Astrocyte (in vitro differentiated cells and primary cell): ENCODE measurements at regions not wholly inside any gene's neighbourhood (a gene's known extent, or its start where the extent isn't known, plus 50 kb on each side); places are given as distances from the start of the nearest gene placed in this dataset.

Experiments used
- DNase-seq: peaks from one replicate; pipeline ENCODE4 v3.0.0-alpha.2; 2010; ENCODE audit warnings: low read depth
- FAIRE-seq: peaks from 2 replicates; lab custom pipeline; 2011; peaks lifted over from hg19 to GRCh38; lab: Jason Lieb, UNC
- H2AFZ ChIP-seq: 2 replicates; pipeline ENCODE4 v1.6.0; 2012; ENCODE audit warnings: low read depth, low read length, inconsistent platforms
- H3K27ac ChIP-seq: 2 replicates; pipeline ENCODE4 v1.5.1; 2011; ENCODE audit warnings: low read depth, low read length, inconsistent platforms
- H3K27me3 ChIP-seq: 2 replicates; pipeline ENCODE4 v1.6.0; 2011; ENCODE audit warnings: low read length, inconsistent platforms; ENCODE audit not compliant: insufficient read depth
- H3K36me3 ChIP-seq: 2 replicates; pipeline ENCODE4 v1.5.1; 2011; ENCODE audit warnings: low read length, inconsistent platforms; ENCODE audit not compliant: insufficient read depth
- H3K4me1 ChIP-seq: 2 replicates; pipeline ENCODE4 v1.5.1; 2011; ENCODE audit warnings: low read length, inconsistent platforms; ENCODE audit not compliant: insufficient read depth
- H3K4me2 ChIP-seq: 2 replicates; pipeline ENCODE4 v1.6.0; 2012; ENCODE audit warnings: low read length, inconsistent platforms
- H3K4me3 ChIP-seq: 2 replicates; pipeline ENCODE4 v1.5.1; 2011; ENCODE audit warnings: low read depth, mild to moderate bottlenecking, low read length, inconsistent platforms; ENCODE audit not compliant: insufficient read depth
- H3K79me2 ChIP-seq: 2 replicates; pipeline ENCODE4 v1.6.0; 2012; ENCODE audit warnings: mild to moderate bottlenecking, low read length, inconsistent platforms; ENCODE audit not compliant: insufficient read depth
- H3K9ac ChIP-seq: 2 replicates; pipeline ENCODE4 v1.6.0; 2012; ENCODE audit warnings: mild to moderate bottlenecking, low read length, inconsistent platforms
- H3K9me3 ChIP-seq: 2 replicates; pipeline ENCODE4 v1.5.1; 2012; ENCODE audit warnings: low read depth, mild to moderate bottlenecking, low read length, inconsistent platforms; ENCODE audit not compliant: insufficient read depth
- H4K20me1 ChIP-seq: 2 replicates; pipeline ENCODE4 v1.6.0; 2012; ENCODE audit warnings: low read length, inconsistent platforms; ENCODE audit not compliant: insufficient read depth
- H3K27ac Mint-ChIP-seq: one replicate; pipeline ENCODE4 v1.8.0; 2021; ENCODE audit warnings: mild to moderate bottlenecking, mixed read lengths; ENCODE audit not compliant: unreplicated experiment
- H3K27me3 Mint-ChIP-seq: one replicate; pipeline ENCODE4 v1.8.0; 2021; ENCODE audit warnings: low read depth, mixed read lengths; ENCODE audit not compliant: unreplicated experiment
- H3K36me3 Mint-ChIP-seq: one replicate; pipeline ENCODE4 v1.8.0; 2021; ENCODE audit warnings: low read depth, mixed read lengths; ENCODE audit not compliant: unreplicated experiment
- H3K4me1 Mint-ChIP-seq: one replicate; pipeline ENCODE4 v1.8.0; 2021; ENCODE audit warnings: low read depth, mixed read lengths; ENCODE audit not compliant: unreplicated experiment
- H3K4me3 Mint-ChIP-seq: one replicate; pipeline ENCODE4 v1.8.0; 2021; ENCODE audit warnings: mild to moderate bottlenecking, moderate library complexity, mixed read lengths; ENCODE audit not compliant: unreplicated experiment
- H3K9me3 Mint-ChIP-seq: one replicate; pipeline ENCODE4 v1.8.0; 2021; ENCODE audit warnings: mild to moderate bottlenecking, mixed read lengths; ENCODE audit not compliant: unreplicated experiment
- EZH2 ChIP-seq: IDR thresholded peaks from 2 replicates; pipeline ENCODE4 v1.6.1; 2012; ENCODE audit warnings: mild to moderate bottlenecking, low read length, inconsistent platforms; ENCODE audit not compliant: insufficient read depth
- TF ChIP-seq, protein P1 (sequence below): IDR thresholded peaks from 2 replicates; pipeline ENCODE4 v1.5.1; 2011; ENCODE audit warnings: low read depth, mild to moderate bottlenecking, inconsistent platforms, low read length, moderate library complexity; ENCODE audit not compliant: insufficient read depth

DNA sequence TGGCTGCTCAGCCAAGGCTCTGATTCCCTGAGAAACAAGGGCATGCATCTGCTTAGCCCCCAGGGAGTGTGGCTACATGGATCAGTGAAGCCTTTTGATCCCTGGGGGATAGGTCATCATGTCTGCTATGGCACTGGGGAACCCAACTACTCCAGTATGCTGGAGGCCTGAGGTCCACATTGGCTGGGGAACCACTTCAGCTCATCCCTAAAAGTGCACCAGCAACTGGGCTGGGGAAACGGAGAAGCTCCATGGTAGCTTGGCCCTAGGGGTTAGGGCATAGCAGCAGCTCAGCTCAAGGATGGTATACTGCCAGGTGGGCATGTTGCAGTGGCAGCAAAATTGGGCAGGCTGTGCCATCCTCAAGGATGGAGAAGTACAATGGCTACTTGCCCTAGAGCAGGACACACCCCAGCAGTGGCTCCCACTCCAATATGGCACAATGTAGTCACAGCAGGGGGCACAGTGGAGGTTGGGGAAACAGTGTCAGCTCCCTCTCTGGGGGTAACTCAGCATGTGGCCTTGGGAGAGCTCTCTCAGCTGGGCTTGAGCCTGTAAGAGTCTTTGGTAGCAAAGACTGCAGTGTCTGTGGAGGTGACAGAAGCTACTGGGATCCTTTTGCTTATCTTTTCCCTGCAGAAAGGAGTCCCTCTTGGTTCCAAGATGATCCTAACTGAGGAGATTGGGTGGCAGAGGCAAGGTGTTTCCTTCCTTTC is 111.5 kb upstream of the FSTL4 start:
- Histone ChIP-seq H2AFZ (no peak overlapping the region), H3K4me1 (no peaks in the 10 kb centered on the region), H3K36me3 (no peaks in the 10 kb centered on the region), H3K4me2 (no peak overlapping the region), H3K9me3 (no peaks in the 10 kb centered on the region), H3K4me3 (no peak overlapping the region), H3K9ac (no peak overlapping the region), H4K20me1 (no peaks in the 10 kb centered on the region), H3K79me2 (no peaks in the 10 kb centered on the region), H3K27me3 (peaks cover 3% of the 10 kb centered on the region), H3K27ac (no peak overlapping the region)
- Mint-ChIP-seq H3K27me3 (peaks cover 17% of the 10 kb centered on the region), H3K4me3 (no peak overlapping the region), H3K9me3 (peaks cover 14% of the 10 kb centered on the region), H3K4me1 (no peaks in the 10 kb centered on the region), H3K27ac (no peak overlapping the region), H3K36me3 (no peaks in the 10 kb centered on the region)
- TF ChIP-seq EZH2 = no peak
- TF ChIP-seq, protein P1, sequence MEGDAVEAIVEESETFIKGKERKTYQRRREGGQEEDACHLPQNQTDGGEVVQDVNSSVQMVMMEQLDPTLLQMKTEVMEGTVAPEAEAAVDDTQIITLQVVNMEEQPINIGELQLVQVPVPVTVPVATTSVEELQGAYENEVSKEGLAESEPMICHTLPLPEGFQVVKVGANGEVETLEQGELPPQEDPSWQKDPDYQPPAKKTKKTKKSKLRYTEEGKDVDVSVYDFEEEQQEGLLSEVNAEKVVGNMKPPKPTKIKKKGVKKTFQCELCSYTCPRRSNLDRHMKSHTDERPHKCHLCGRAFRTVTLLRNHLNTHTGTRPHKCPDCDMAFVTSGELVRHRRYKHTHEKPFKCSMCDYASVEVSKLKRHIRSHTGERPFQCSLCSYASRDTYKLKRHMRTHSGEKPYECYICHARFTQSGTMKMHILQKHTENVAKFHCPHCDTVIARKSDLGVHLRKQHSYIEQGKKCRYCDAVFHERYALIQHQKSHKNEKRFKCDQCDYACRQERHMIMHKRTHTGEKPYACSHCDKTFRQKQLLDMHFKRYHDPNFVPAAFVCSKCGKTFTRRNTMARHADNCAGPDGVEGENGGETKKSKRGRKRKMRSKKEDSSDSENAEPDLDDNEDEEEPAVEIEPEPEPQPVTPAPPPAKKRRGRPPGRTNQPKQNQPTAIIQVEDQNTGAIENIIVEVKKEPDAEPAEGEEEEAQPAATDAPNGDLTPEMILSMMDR = no peak
- no peak for FAIRE-seq
- no peak for DNase-seq

DNA sequence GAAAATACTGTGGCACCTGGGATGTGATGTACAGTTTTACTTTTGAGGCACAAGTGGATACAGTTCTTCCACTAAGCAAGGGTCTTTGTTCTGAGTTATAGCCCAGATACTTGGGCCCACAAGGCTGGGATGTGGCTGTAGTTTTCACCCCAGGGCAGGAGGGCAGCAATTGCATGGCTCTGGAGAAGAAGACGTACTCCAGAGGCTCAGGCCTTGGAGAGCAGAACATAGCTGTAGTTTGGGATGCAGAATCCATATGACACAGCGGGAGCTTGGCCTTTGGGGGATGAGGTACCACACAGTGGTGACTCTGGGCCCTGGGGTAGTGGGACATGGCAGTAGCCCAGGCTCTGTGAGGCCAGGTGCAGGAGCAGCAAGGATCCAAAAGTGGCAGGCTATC is 110.8 kb upstream of the FSTL4 start:
- H3K4me3 ChIP-seq = no peak overlapping the region
- DNase-seq (no peak), FAIRE-seq (no peak)
- H3K36me3 ChIP-seq = no peaks in the 10 kb centered on the region
- no peaks in the 10 kb centered on the region for H3K79me2 ChIP-seq
- no peak overlapping the region for H2AFZ ChIP-seq
- no peaks in the 10 kb centered on the region for H3K4me1 ChIP-seq
- no peak overlapping the region for H3K4me2 ChIP-seq
- H3K27me3 ChIP-seq = peaks cover 3% of the 10 kb centered on the region
- H3K9me3 ChIP-seq = no peaks in the 10 kb centered on the region
- Mint-ChIP-seq H3K27ac (no peak overlapping the region), H3K27me3 (peaks cover 17% of the 10 kb centered on the region), H3K4me3 (no peak overlapping the region), H3K4me1 (no peaks in the 10 kb centered on the region), H3K36me3 (no peaks in the 10 kb centered on the region), H3K9me3 (peaks cover 14% of the 10 kb centered on the region)
- no peaks in the 10 kb centered on the region for H4K20me1 ChIP-seq
- H3K9ac ChIP-seq = no peak overlapping the region
- no peak overlapping the region for H3K27ac ChIP-seq
- TF ChIP-seq, protein P1 = no peak
- TF ChIP-seq EZH2 = no peak

DNA sequence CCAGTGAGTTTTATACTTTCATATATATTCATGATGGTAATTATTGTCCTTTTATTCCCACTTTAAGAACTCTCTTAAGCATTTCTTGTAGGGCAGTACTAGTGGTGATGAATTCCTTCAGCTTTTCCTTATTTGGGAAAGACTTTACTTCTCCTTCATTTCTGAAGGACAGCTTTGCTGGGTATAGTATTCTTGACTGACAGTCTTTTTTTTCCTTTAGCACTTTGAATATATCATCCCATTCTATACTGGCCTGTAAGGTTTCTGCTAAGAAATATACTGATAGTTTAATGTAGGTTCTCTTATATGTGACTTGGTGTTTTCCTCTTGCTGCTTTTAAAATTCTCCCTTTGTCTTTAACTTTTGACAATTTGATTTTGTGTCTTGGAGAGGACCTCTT is 109.0 kb upstream of the FSTL4 start:
- H3K27me3 Mint-ChIP-seq = peaks cover 8% of the 10 kb centered on the region
- H3K4me1 Mint-ChIP-seq = no peaks in the 10 kb centered on the region
- H3K27ac Mint-ChIP-seq = no peak overlapping the region
- FAIRE-seq (no peak), DNase-seq (no peak)
- H3K36me3 ChIP-seq = no peaks in the 10 kb centered on the region
- no peaks in the 10 kb centered on the region for H3K9me3 ChIP-seq
- peaks cover 3% of the 10 kb centered on the region for H3K27me3 ChIP-seq
- no peak for TF ChIP-seq EZH2
- TF ChIP-seq, protein P1 = no peak
- no peaks in the 10 kb centered on the region for H4K20me1 ChIP-seq
- H3K4me1 ChIP-seq = no peaks in the 10 kb centered on the region
- no peak overlapping the region for H3K27ac ChIP-seq
- H3K4me2 ChIP-seq = no peak overlapping the region
- H3K4me3 Mint-ChIP-seq = no peak overlapping the region
- no peaks in the 10 kb centered on the region for H3K79me2 ChIP-seq
- H3K36me3 Mint-ChIP-seq = no peaks in the 10 kb centered on the region
- peaks cover 14% of the 10 kb centered on the region for H3K9me3 Mint-ChIP-seq
- no peak overlapping the region for H3K9ac ChIP-seq
- H2AFZ ChIP-seq = no peak overlapping the region
- no peak overlapping the region for H3K4me3 ChIP-seq
